HG03064 (cell line): ENCODE measurements at regions not wholly inside any gene's neighbourhood (a gene's known extent, or its start where the extent isn't known, plus 50 kb on each side); places are given as distances from the start of the nearest gene placed in this dataset.

Source experiments
- ATAC-seq: cut with Tn5 transposase; IDR thresholded peaks from one replicate; pipeline ENCODE4 v1.9.1; 2021; ENCODE audit warnings: low read depth; ENCODE audit not compliant: unreplicated experiment

DNA sequence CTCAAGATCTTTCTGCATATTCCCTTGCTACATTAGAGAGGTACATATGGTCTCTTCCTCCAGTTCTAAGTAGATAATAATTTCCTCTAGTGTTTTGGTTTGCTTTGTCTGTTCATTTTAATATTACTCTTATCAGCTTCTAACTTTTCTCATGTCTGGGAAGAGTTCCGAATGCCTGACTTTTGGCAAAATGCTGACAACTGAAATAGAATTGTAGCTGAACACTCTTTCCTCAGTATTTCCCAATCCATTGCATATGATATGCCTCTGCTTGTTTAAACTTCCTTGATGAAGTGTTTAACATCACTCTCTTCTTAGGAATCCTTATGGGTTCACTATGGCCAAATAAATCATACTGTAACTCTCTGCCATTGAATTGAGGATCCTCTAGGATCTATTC lies 1510.1 kb downstream of the MRPL39 start:
- no peak for ATAC-seq

DNA sequence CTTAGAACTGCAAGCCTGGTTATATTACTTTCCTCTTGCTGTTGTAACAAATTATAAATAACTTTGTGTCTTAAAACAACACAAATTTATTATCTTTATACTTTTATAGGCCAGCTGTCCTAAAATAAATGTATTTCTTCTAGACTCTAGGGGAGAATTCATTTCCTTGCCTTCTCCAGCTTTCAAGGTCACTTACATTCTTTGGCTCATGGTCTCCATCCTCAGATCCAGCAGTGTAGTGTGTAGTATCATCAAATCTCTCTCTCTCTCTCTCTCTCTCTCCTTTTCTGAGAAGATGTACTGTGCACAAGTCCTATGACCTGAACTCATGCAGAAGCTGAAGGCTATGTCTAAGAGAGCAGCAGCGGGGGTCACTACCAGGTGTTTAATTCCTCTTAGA lies 1510.6 kb downstream of the MRPL39 start:
- no peak for ATAC-seq

DNA sequence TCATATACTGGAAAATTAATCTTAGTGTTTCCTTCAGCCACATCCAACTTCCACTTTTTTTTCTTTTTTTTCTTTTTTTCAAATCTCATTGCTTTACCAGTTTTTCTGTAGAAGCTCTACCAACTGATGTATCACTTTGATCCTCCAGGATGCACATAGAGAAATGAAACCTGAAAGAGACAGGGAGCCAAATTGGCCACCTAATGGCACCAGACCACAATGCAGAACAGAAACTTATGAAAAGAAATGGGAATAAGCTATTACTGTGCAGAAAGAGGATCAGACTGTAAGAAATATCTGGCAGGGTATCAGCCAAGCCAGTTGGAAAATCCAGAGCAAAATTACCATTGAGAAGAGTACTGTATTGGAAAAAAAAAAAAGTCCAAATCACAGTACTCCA lies 1514.2 kb downstream of the MRPL39 start:
- no peak for ATAC-seq

- no peak for ATAC-seq
These were observed 1531.1 kb downstream of the MRPL39 start for GRCh38 chr21:24076179-24076578.

GRCh38 chr21:24055696-24056095 lies 1551.6 kb downstream of the MRPL39 start:
- ATAC-seq = no peak

GRCh38 chr21:24050231-24050630 lies 1557.0 kb downstream of the MRPL39 start:
- no peak for ATAC-seq

GRCh38 chr21:24046829-24047443 lies 1560.3 kb downstream of the MRPL39 start:
- no peak for ATAC-seq

DNA sequence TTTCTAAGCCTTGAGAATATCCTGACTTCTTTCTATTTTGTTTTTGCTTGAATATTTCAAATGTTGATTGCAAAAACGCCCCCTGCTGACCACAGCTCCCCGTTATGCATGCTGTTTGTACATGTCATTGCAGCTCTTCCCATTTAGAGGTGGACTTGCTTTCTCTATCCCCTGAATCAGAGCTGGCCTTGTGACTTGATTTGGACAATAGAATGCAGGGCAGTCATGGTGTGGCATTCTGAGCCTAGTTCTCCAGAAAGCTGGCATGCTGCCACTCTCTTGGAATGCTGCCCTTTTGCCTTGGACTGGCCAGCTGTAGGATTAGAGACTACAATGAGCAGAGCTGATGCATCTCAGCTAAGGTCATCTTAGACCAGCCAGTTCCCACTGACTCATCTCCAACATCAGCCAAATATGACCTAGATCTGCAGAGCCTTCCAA lies 1561.5 kb downstream of the MRPL39 start:
- no peak for ATAC-seq

- ATAC-seq = no peak
These were observed 1561.9 kb downstream of the MRPL39 start for GRCh38 chr21:24045373-24045772.

GRCh38 chr21:24042687-24043086 lies 1564.6 kb downstream of the MRPL39 start:
- no peak for ATAC-seq

DNA sequence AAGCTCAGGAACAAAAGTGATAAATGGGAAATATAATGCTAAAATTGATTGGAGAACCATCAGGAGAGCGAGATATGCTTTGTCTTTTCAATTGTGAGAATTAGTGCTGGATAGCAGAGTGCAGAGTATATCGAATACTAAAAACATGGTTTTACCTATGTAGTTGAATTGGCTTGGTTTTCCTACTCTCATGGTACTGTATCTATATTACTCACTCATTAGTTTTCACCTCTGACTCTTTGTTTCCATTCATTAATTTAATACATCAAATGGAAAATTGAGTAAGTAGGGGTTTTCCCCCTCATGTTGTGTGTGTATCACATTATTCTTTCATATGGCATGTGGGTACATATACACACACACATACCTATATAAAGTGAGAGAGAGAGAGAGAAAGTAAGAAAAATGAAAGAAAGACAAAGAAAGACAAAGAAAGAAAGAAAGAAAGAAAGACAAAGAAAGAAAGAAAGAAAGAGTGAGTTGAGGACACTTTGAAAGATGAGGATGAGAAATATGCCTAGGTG lies 1574.5 kb downstream of the MRPL39 start:
- no peak for ATAC-seq

- no peak for ATAC-seq
These were observed 1579.9 kb downstream of the MRPL39 start for GRCh38 chr21:24027396-24027795.

- ATAC-seq = no peak
These were observed 1582.2 kb downstream of the MRPL39 start for GRCh38 chr21:24025101-24025500.

DNA sequence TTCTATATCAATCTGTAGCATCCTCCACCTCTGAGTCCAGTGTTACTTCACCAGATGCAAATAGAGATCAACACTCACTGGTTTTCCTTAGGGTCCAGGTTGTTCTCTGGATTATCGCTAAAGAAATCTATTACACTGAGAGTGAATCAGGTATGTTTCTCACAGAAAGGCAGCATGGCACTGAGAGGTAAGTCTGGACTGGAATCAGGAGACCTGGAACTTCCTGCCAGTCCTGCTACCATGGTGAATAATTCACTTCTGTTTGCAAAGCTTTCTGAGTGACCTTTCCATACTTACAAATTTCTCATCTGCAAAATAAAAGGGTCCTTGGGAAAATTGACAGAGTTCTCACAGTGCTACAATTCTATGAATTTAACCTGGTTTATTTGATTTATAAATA lies 1583.3 kb downstream of the MRPL39 start:
- no peak for ATAC-seq

DNA sequence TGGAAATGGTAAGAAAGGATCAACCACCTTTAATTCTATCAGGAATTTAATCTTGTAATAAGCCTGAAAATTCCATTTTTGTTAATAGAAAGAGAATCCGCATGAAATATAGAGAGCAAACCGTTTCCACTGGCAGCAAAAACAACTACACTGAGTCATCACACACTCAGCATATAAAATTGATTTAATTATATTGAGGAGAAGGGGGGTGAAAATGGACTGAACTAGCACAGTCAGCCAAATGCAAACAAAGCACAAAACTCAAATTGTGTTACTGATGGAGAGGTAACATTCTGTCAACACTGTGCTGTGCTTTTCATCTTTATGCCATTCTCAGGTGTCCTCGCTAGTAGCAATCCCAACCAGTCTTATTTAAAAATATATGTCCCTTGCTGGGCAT lies 1583.9 kb downstream of the MRPL39 start:
- no peak for ATAC-seq

GRCh38 chr21:24014381-24014780 lies 1592.9 kb downstream of the MRPL39 start:
- no peak for ATAC-seq

- no peak for ATAC-seq
These were observed 1596.2 kb downstream of the MRPL39 start for GRCh38 chr21:24011087-24011486.

DNA sequence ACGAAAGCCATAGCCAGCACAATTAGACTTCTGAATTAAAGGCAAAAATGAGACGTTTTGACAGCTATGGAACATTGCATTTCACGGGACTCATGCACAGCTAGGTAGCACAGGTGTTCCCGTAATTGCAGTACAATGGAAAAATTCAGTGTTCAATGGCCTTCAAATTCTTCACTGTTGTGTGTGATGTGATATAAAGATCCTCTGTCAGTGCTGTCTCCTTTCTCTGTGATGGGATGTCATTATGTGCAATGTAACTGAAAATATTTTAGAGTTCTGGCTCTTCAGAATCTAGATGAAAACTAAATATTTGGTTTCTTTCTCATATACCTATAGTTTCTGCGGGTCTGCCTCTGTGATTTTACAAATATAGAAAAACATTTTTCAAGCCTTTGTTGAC lies 1599.7 kb downstream of the MRPL39 start:
- no peak for ATAC-seq

DNA sequence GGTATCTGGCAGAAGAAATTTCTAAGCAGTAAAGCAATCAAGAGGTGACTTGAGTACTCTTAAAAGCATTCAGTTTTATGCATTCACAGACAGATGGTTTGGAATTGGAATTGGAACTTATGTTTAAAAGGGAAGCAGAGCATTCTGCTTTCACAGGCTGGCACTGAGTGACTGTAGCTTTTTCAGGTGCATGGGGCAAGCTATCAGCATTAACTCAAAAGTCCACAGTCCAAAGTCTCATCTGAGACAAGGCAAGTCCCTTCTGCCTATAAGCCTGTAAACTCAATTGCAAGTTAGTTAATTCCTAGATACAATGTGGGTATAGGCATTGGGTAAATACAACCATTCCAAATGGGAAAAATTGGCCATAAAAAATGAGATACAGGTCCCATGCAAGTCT lies 1620.3 kb downstream of the MRPL39 start:
- ATAC-seq = no peak

- ATAC-seq = no peak
These were observed 1621.1 kb downstream of the MRPL39 start for GRCh38 chr21:23986214-23986613.

- no peak for ATAC-seq
These were observed 1624.7 kb downstream of the MRPL39 start for GRCh38 chr21:23982546-23982945.

DNA sequence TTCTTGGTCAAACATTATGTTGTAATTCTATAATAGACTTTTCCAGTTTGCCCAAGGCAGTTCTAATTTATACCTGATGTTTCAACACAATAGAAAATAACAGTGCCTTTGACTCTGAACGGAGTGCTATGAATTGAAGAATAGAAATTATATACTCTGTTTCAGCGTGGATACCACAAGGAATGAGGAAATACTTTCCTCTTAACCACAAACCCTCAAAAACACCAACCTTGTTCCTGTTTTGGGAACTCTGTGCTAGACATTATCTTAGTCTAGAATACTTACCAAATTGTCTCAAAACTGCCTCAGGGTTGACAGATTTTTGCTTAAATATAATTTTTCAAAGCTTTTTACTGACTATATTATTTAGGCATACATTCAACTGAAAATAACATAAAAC lies 1629.3 kb downstream of the MRPL39 start:
- ATAC-seq = no peak
